ENCODE measurements at regions not wholly inside any gene's neighbourhood (a gene's known extent, or its start where the extent isn't known, plus 50 kb on each side); places are given as distances from the start of the nearest gene placed in this dataset.

GRCh38 chr4:124527364-124527763, 185.2 kb downstream of the ANKRD50 start:
- Histone ChIP-seq H3K4me3 (ENCODE audit: low read length in 2 of 2) (no peak overlapping the region), H4K91ac (ENCODE audit: low read depth, low read length, poor library complexity) (no peak overlapping the region), H2AFZ (ENCODE audit: low read length) (no peak overlapping the region), H3K18ac (ENCODE audit: low read length) (no peak overlapping the region), H3K4me2 (ENCODE audit: insufficient read depth, low read length, poor library complexity, severe bottlenecking) (no peak overlapping the region), H2AK5ac (ENCODE audit: low read depth, low read length) (no peak overlapping the region), H2BK120ac (ENCODE audit: low read depth, low read length) (no peak overlapping the region), H4K8ac (ENCODE audit: low read depth, low read length) (no peak overlapping the region), H3K23ac (ENCODE audit: low read depth, low read length, poor library complexity) (no peak overlapping the region), H3K27me3 (ENCODE audit: control insufficient read depth in 3 of 3, insufficient read depth in 3 of 3, low read depth in 1 of 3, low read length in 3 of 3) (no peaks in the 10 kb centered on the region), H3K9ac (ENCODE audit: low read depth, low read length, poor library complexity) (no peak overlapping the region), H3K9me3 (replicated peaks in 1 of 2; ENCODE audit: control insufficient read depth in 2 of 2, insufficient read depth in 1 of 2, low read depth in 1 of 2, low read length in 2 of 2) (no peaks in the 10 kb centered on the region), H3K36me3 (replicated peaks in 1 of 2; ENCODE audit: control insufficient read depth in 2 of 2, insufficient read depth in 2 of 2, low read length in 2 of 2) (no peaks in the 10 kb centered on the region), H2BK12ac (ENCODE audit: low read length) (no peak overlapping the region), H3K4ac (ENCODE audit: low read length) (no peak overlapping the region), H2BK15ac (ENCODE audit: low read length) (no peak overlapping the region), H3K4me1 (ENCODE audit: control insufficient read depth in 2 of 2, insufficient read depth in 1 of 2, low read depth in 1 of 2, low read length in 2 of 2) (no peaks in the 10 kb centered on the region), H3K27ac (replicated peaks; ENCODE audit: low read length) (no peak overlapping the region), H2BK5ac (ENCODE audit: low read length) (no peak overlapping the region), H3K79me1 (ENCODE audit: low read depth, low read length) (no peaks in the 10 kb centered on the region), H3K14ac (ENCODE audit: low read length) (no peak overlapping the region)
- no peak for DNase-seq (ENCODE audit: low spot score)
- WGBS, 2 donors (ENCODE audit: extremely low coverage in 2 of 2, insufficient read length in 2 of 2, insufficient replicate concordance in 1 of 2), result no CpG with 5 or more reads among the region's 3 CpGs

GRCh38 chr4:124529131-124529530, 183.4 kb downstream of the ANKRD50 start:
- Histone ChIP-seq H3K36me3 (replicated peaks in 1 of 2; ENCODE audit: control insufficient read depth in 2 of 2, insufficient read depth in 2 of 2, low read length in 2 of 2) (no peaks in the 10 kb centered on the region), H3K9ac (ENCODE audit: low read depth, low read length, poor library complexity) (no peak overlapping the region), H4K91ac (ENCODE audit: low read depth, low read length, poor library complexity) (no peak overlapping the region), H4K8ac (ENCODE audit: low read depth, low read length) (no peak overlapping the region), H2AFZ (ENCODE audit: low read length) (no peak overlapping the region), H2AK5ac (ENCODE audit: low read depth, low read length) (no peak overlapping the region), H2BK5ac (ENCODE audit: low read length) (no peak overlapping the region), H3K4me3 (ENCODE audit: low read length in 2 of 2) (no peak overlapping the region), H3K27me3 (ENCODE audit: control insufficient read depth in 3 of 3, insufficient read depth in 3 of 3, low read depth in 1 of 3, low read length in 3 of 3) (no peaks in the 10 kb centered on the region), H3K9me3 (replicated peaks in 1 of 2; ENCODE audit: control insufficient read depth in 2 of 2, insufficient read depth in 1 of 2, low read depth in 1 of 2, low read length in 2 of 2) (no peaks in the 10 kb centered on the region), H3K79me1 (ENCODE audit: low read depth, low read length) (no peaks in the 10 kb centered on the region), H3K4me1 (ENCODE audit: control insufficient read depth in 2 of 2, insufficient read depth in 1 of 2, low read depth in 1 of 2, low read length in 2 of 2) (peaks cover 0 to 3% of the 10 kb centered on the region in 2 donors), H3K4me2 (ENCODE audit: insufficient read depth, low read length, poor library complexity, severe bottlenecking) (no peak overlapping the region), H2BK120ac (ENCODE audit: low read depth, low read length) (no peak overlapping the region), H3K27ac (replicated peaks; ENCODE audit: low read length) (no peak overlapping the region), H3K4ac (ENCODE audit: low read length) (no peak overlapping the region), H2BK15ac (ENCODE audit: low read length) (no peak overlapping the region), H2BK12ac (ENCODE audit: low read length) (no peak overlapping the region), H3K23ac (ENCODE audit: low read depth, low read length, poor library complexity) (no peak overlapping the region), H3K18ac (ENCODE audit: low read length) (no peak overlapping the region), H3K14ac (ENCODE audit: low read length) (no peak overlapping the region)
- no CpG with 5 or more reads among the region's 1 CpG for WGBS, 2 donors (ENCODE audit: extremely low coverage in 2 of 2, insufficient read length in 2 of 2, insufficient replicate concordance in 1 of 2)
- no peak for DNase-seq (ENCODE audit: low spot score)

DNA sequence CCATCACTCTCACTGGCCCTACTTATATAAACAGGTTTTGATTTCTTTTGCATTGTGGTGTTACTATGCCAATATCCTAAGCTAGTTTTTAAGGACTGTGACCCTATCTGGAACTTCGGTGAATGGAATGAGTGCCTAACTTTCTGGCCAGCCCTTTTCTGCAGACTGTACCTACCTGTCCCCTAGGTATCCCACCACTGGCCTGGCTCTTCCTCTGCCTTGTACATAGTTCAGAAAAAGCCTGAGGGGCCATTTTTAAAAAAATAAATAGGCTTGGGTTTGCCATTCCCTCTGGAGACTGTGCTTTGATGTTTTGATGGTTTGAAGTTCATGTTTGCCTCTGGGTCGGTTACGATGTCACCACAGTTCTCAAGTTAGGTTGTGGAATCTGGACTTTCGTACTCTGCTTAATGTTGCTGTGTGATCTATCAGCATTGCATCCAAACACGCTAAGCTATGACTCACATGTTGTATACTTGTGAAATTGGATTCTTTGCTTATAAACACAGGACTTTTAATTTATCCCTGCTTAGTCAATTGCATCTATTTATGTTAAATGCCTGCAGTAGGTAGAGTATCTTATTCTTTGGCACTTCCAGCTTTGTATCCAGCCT, 182.0 kb downstream of the ANKRD50 start:
- Histone ChIP-seq H3K9ac (ENCODE audit: low read depth, low read length, poor library complexity) (no peak overlapping the region), H3K27me3 (ENCODE audit: control insufficient read depth in 3 of 3, insufficient read depth in 3 of 3, low read depth in 1 of 3, low read length in 3 of 3) (no peaks in the 10 kb centered on the region), H2AFZ (ENCODE audit: low read length) (no peak overlapping the region), H3K4ac (ENCODE audit: low read length) (no peak overlapping the region), H3K27ac (replicated peaks; ENCODE audit: low read length) (no peak overlapping the region), H3K79me1 (ENCODE audit: low read depth, low read length) (no peaks in the 10 kb centered on the region), H2AK5ac (ENCODE audit: low read depth, low read length) (no peak overlapping the region), H3K23ac (ENCODE audit: low read depth, low read length, poor library complexity) (no peak overlapping the region), H3K14ac (ENCODE audit: low read length) (no peak overlapping the region), H2BK12ac (ENCODE audit: low read length) (no peak overlapping the region), H2BK120ac (ENCODE audit: low read depth, low read length) (no peak overlapping the region), H3K4me3 (ENCODE audit: low read length in 2 of 2) (no peak overlapping the region), H2BK5ac (ENCODE audit: low read length) (no peak overlapping the region), H3K4me1 (ENCODE audit: control insufficient read depth in 2 of 2, insufficient read depth in 1 of 2, low read depth in 1 of 2, low read length in 2 of 2) (peaks cover 0 to 3% of the 10 kb centered on the region in 2 donors), H4K8ac (ENCODE audit: low read depth, low read length) (no peak overlapping the region), H2BK15ac (ENCODE audit: low read length) (no peak overlapping the region), H3K4me2 (ENCODE audit: insufficient read depth, low read length, poor library complexity, severe bottlenecking) (no peak overlapping the region), H3K18ac (ENCODE audit: low read length) (no peak overlapping the region), H3K9me3 (replicated peaks in 1 of 2; ENCODE audit: control insufficient read depth in 2 of 2, insufficient read depth in 1 of 2, low read depth in 1 of 2, low read length in 2 of 2) (no peaks in the 10 kb centered on the region), H3K36me3 (replicated peaks in 1 of 2; ENCODE audit: control insufficient read depth in 2 of 2, insufficient read depth in 2 of 2, low read length in 2 of 2) (no peaks in the 10 kb centered on the region), H4K91ac (ENCODE audit: low read depth, low read length, poor library complexity) (no peak overlapping the region)
- WGBS, 2 donors (ENCODE audit: extremely low coverage in 2 of 2, insufficient read length in 2 of 2, insufficient replicate concordance in 1 of 2), result no CpG with 5 or more reads among the region's 5 CpGs
- no peak for DNase-seq (ENCODE audit: low spot score)

DNA sequence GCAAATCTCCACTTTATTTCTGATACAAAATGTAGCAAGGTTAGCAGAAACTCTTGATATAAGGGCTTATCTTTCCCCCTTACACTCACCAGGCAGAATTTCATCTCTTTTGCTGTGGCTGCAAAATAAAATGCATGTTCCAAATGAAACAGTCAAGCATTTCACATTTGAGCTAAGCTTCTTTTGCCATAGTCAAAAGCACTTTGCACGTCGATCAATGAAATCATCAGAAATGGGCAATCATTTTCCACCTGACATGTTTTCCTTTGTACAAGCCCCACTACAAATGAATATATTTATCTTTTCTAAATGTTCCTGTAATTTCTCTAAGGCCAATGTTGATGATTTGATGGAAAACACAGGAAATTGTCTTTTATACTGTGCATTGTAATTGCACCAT, 178.4 kb downstream of the ANKRD50 start:
- Histone ChIP-seq H3K4me1 (ENCODE audit: control insufficient read depth in 2 of 2, insufficient read depth in 1 of 2, low read depth in 1 of 2, low read length in 2 of 2) (peaks cover 3 to 7% of the 10 kb centered on the region in 2 donors), H3K4ac (ENCODE audit: low read length) (no peak overlapping the region), H2BK15ac (ENCODE audit: low read length) (no peak overlapping the region), H3K27ac (replicated peaks; ENCODE audit: low read length) (no peak overlapping the region), H3K9ac (ENCODE audit: low read depth, low read length, poor library complexity) (no peak overlapping the region), H3K9me3 (replicated peaks in 1 of 2; ENCODE audit: control insufficient read depth in 2 of 2, insufficient read depth in 1 of 2, low read depth in 1 of 2, low read length in 2 of 2) (no peaks in the 10 kb centered on the region), H3K23ac (ENCODE audit: low read depth, low read length, poor library complexity) (no peak overlapping the region), H4K8ac (ENCODE audit: low read depth, low read length) (no peak overlapping the region), H4K91ac (ENCODE audit: low read depth, low read length, poor library complexity) (no peak overlapping the region), H2BK120ac (ENCODE audit: low read depth, low read length) (no peak overlapping the region), H3K27me3 (ENCODE audit: control insufficient read depth in 3 of 3, insufficient read depth in 3 of 3, low read depth in 1 of 3, low read length in 3 of 3) (no peaks in the 10 kb centered on the region), H2AFZ (ENCODE audit: low read length) (no peak overlapping the region), H2AK5ac (ENCODE audit: low read depth, low read length) (no peak overlapping the region), H3K4me2 (ENCODE audit: insufficient read depth, low read length, poor library complexity, severe bottlenecking) (no peak overlapping the region), H2BK12ac (ENCODE audit: low read length) (no peak overlapping the region), H3K36me3 (replicated peaks in 1 of 2; ENCODE audit: control insufficient read depth in 2 of 2, insufficient read depth in 2 of 2, low read length in 2 of 2) (no peaks in the 10 kb centered on the region), H3K14ac (ENCODE audit: low read length) (no peak overlapping the region), H3K18ac (ENCODE audit: low read length) (no peak overlapping the region), H3K79me1 (ENCODE audit: low read depth, low read length) (no peaks in the 10 kb centered on the region), H2BK5ac (ENCODE audit: low read length) (no peak overlapping the region), H3K4me3 (ENCODE audit: low read length in 2 of 2) (no peak overlapping the region)
- WGBS, 2 donors (ENCODE audit: extremely low coverage in 2 of 2, insufficient read length in 2 of 2, insufficient replicate concordance in 1 of 2), result no CpG with 5 or more reads among the region's 2 CpGs
- DNase-seq (ENCODE audit: low spot score), result no peak
